VCaP (cell line): ENCODE measurements at regions not wholly inside any gene's neighbourhood (a gene's known extent, or its start where the extent isn't known, plus 50 kb on each side); places are given as distances from the start of the nearest gene placed in this dataset.

ENCODE experiments used
- H3K27ac ChIP-seq: fragments of 450-650 bp; 2 replicates; pipeline ENCODE4 v1.5.1; 2017
- CTCF ChIP-seq: fragments of 450-650 bp; conservative IDR thresholded peaks from 2 replicates; pipeline ENCODE4 v1.5.1; 2017; ENCODE audit warnings: mild to moderate bottlenecking, moderate library complexity

- TF ChIP-seq CTCF: no peak
- H3K27ac ChIP-seq: no peak overlapping the region
These were observed 126.1 kb downstream of the PSMG1 start for GRCh38 chr21:39057121-39057520.

GRCh38 chr21:39056636-39057035 lies 126.6 kb downstream of the PSMG1 start:
- TF ChIP-seq CTCF: no peak
- H3K27ac ChIP-seq: no peak overlapping the region

DNA sequence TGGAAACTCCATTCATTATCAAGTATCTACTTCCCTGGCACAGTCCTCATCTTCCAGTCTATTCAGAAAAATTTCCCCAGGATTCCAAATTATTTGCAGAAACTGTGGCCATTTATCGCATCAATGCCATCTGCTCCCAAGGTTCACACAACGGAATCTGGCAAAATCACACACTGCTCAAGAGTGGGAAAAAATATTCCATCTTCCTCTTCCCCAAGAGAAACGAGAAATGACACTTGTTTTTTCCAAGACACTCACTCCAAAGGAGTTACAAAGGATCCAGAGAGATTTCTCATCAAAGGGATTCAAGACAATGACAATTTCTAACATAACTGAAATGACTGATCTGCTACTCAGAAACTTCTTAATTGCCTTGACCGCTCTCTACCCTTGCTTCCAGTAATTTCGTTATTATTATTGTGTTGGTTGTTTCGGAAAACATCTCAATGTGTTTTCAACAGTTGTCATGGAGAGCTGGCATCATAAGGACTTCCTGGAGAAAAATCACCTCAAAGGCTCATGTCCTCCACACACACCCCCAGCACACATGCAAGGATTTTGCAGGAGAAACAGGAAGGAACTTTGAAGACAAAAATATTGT lies 128.0 kb downstream of the PSMG1 start:
- no peak overlapping the region for H3K27ac ChIP-seq
- no peak for TF ChIP-seq CTCF

DNA sequence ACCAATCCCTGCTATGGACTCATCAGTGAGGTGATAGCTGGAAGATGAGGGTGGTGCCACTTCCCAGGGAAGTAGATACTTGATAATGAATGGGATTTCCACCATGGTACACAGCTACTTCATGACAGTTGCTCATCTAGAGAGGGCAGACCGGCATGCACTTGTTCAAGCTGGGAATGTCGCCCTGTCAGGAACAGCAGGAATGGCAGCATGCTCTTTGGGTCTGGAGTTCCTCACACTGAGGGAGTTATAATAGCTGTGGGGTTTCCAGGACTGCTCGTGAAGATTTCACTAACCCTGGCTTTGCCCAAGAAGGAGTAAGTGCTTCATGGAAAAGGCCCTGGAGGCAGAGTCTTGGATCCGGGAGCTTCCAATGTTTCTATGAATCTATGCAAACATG lies 129.2 kb downstream of the PSMG1 start:
- no peak overlapping the region for H3K27ac ChIP-seq
- TF ChIP-seq CTCF: no peak

- TF ChIP-seq CTCF: no peak
- H3K27ac ChIP-seq: no peak overlapping the region
These were observed 130.1 kb downstream of the PSMG1 start for GRCh38 chr21:39053126-39053525.

DNA sequence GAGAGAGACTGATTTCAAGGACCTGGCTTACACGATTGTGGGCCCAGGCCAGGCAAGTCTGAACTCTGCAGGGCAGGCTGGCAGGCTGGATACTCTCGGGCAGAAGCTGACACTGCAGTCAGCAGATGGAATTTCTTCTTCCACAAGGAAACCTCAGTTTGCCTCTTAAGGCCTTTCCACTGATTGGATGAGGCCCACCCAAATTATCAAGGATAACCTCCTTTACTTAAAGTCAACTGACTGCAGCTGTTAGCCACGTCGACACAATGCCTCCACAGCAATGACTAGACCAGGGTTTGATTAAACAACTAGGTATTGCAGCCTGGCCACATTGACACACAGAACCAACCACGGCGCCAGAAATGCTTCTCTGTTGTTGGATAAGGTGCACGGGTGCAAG lies 130.5 kb downstream of the PSMG1 start:
- no peak overlapping the region for H3K27ac ChIP-seq
- no peak for TF ChIP-seq CTCF

- TF ChIP-seq CTCF: no peak
- no peak overlapping the region for H3K27ac ChIP-seq
These were observed 131.7 kb downstream of the PSMG1 start for GRCh38 chr21:39051588-39051949.
